ENCODE measurements at regions not wholly inside any gene's neighbourhood (a gene's known extent, or its start where the extent isn't known, plus 50 kb on each side); places are given as distances from the start of the nearest gene placed in this dataset.

DNA sequence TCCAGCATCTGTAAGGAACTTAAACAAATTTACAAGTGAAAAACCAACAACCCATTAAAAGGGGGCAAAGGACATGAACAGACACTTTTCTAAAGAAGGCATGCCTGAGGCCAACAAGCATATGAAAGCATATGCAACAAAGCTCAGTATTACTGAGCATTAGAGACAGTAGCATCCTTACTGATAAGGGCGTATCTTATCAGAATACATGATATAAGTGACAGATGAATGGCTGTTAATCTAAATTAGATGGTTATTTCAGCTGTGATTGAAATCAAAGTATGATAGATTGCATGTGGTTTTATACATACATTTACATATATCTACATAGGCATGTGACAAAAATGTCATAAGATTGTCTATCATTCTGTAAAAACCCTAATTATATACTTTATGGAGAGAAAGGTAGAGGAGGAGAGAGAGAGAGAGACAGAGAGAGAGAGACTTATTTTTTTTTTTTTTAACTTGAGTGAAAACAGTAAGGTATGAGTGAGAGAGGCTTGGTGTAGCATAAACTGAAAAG lies 1240.7 kb downstream of the FAM181B start:
- no peak for TF ChIP-seq POLR2A (IDR thresholded peaks at IDR 0.05; ENCODE audit: low read length)
- no peak for TF ChIP-seq GATA1 (IDR thresholded peaks at IDR 0.05; ENCODE audit: low read depth, low read length)
